ENCODE measurements at regions not wholly inside any gene's neighbourhood (a gene's known extent, or its start where the extent isn't known, plus 50 kb on each side); places are given as distances from the start of the nearest gene placed in this dataset.

GRCh38 chr11:71335371-71335770 lies 83.0 kb upstream of the SHANK2 start:
- H3K4me3 ChIP-seq (ENCODE audit: low read depth, low read length), result no peak overlapping the region
- DNase-seq (ENCODE audit: low read depth), result no peak
- TF ChIP-seq CTCF (IDR thresholded peaks at IDR 0.05; ENCODE audit: insufficient read depth, low read depth, low read length), result no peak

- DNase-seq (ENCODE audit: low read depth), result no peak
- H3K4me3 ChIP-seq (ENCODE audit: low read depth, low read length), result no peak overlapping the region
- TF ChIP-seq CTCF (IDR thresholded peaks at IDR 0.05; ENCODE audit: insufficient read depth, low read depth, low read length), result no peak
Observed at GRCh38 chr11:71334191-71334590, 81.8 kb upstream of the SHANK2 start.

- H3K4me3 ChIP-seq (ENCODE audit: low read depth, low read length), result no peak overlapping the region
- no peak for DNase-seq (ENCODE audit: low read depth)
- no peak for TF ChIP-seq CTCF (IDR thresholded peaks at IDR 0.05; ENCODE audit: insufficient read depth, low read depth, low read length)
Observed at GRCh38 chr11:71333473-71333872, 81.1 kb upstream of the SHANK2 start.

GRCh38 chr11:71332447-71332846 lies 80.1 kb upstream of the SHANK2 start:
- DNase-seq (ENCODE audit: low read depth), result no peak
- H3K4me3 ChIP-seq (ENCODE audit: low read depth, low read length), result no peak overlapping the region
- no peak for TF ChIP-seq CTCF (IDR thresholded peaks at IDR 0.05; ENCODE audit: insufficient read depth, low read depth, low read length)

- TF ChIP-seq CTCF (IDR thresholded peaks at IDR 0.05; ENCODE audit: insufficient read depth, low read depth, low read length), result no peak
- no peak for DNase-seq (ENCODE audit: low read depth)
- no peak overlapping the region for H3K4me3 ChIP-seq (ENCODE audit: low read depth, low read length)
Observed at GRCh38 chr11:71332046-71332445, 79.7 kb upstream of the SHANK2 start.

GRCh38 chr11:71331631-71332030 lies 79.3 kb upstream of the SHANK2 start:
- no peak overlapping the region for H3K4me3 ChIP-seq (ENCODE audit: low read depth, low read length)
- DNase-seq (ENCODE audit: low read depth), result no peak
- TF ChIP-seq CTCF (IDR thresholded peaks at IDR 0.05; ENCODE audit: insufficient read depth, low read depth, low read length), result no peak

GRCh38 chr11:71330996-71331395 lies 78.6 kb upstream of the SHANK2 start:
- no peak overlapping the region for H3K4me3 ChIP-seq (ENCODE audit: low read depth, low read length)
- no peak for DNase-seq (ENCODE audit: low read depth)
- no peak for TF ChIP-seq CTCF (IDR thresholded peaks at IDR 0.05; ENCODE audit: insufficient read depth, low read depth, low read length)

Data from fibroblast of villous mesenchyme (primary cell).